ENCODE measurements at regions not wholly inside any gene's neighbourhood (a gene's known extent, or its start where the extent isn't known, plus 50 kb on each side); places are given as distances from the start of the nearest gene placed in this dataset.

GRCh38 chr2:81250270-81250669, 945.7 kb upstream of the LRRTM1 start:
- H3K36me3 ChIP-seq, result no peaks in the 10 kb centered on the region
- no peaks in the 10 kb centered on the region for H3K4me1 ChIP-seq
- H3K4me3 ChIP-seq, result no peak overlapping the region
- DNase-seq, result no peak
- no peak overlapping the region for H3K27ac ChIP-seq
- no peaks in the 10 kb centered on the region for H3K9me3 ChIP-seq (replicated peaks)
- H3K27me3 ChIP-seq, result no peaks in the 10 kb centered on the region

GRCh38 chr2:81249152-81249551, 944.6 kb upstream of the LRRTM1 start:
- H3K4me3 ChIP-seq, result no peak overlapping the region
- no peaks in the 10 kb centered on the region for H3K9me3 ChIP-seq (replicated peaks)
- DNase-seq, result no peak
- no peaks in the 10 kb centered on the region for H3K36me3 ChIP-seq
- H3K27me3 ChIP-seq, result no peaks in the 10 kb centered on the region
- H3K4me1 ChIP-seq, result no peaks in the 10 kb centered on the region
- H3K27ac ChIP-seq, result no peak overlapping the region

DNA sequence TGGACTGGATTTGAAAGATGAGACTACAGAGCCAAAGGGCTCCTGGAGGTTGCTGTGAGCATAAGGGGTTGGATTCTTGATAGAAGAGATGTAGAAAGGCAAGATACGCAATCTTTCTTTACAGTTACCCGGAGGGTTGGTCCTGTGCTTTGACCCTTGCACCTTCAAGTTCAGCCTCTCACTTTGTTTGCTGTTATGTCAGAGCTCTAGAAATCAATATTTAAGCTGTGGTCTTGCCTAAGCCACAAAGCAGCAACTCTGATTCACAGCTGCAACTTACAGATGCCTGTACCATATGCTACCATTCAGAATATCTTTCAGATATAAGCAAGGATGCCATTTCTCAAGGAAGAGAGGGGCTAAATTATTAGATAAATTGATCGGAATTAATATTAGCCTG, 943.1 kb upstream of the LRRTM1 start:
- Histone ChIP-seq H3K9me3 (replicated peaks) (no peaks in the 10 kb centered on the region), H3K4me1 (no peaks in the 10 kb centered on the region), H3K36me3 (no peaks in the 10 kb centered on the region), H3K27ac (no peak overlapping the region), H3K4me3 (no peak overlapping the region), H3K27me3 (no peaks in the 10 kb centered on the region)
- DNase-seq, result no peak

DNA sequence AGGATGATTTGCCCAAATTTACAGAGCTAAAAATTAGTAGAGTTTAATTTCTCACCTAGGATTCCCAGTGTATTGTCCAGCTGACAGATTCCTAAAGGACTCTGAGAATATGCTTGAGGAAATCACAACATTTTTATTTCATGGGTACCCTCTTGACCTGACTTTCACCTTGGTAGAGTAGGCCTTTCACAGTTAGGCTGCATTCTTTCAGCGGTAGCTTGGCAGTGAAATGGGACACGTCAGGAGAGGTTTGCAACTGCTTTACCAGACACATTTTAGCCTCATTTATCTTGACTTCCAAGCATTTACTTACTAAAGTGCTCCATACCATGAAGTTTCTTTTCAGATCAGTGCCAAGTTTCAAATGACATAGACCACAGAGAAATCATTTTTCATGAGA, 937.9 kb upstream of the LRRTM1 start:
- DNase-seq, result no peak
- Histone ChIP-seq H3K27ac (no peak overlapping the region), H3K4me3 (no peak overlapping the region), H3K9me3 (replicated peaks) (no peaks in the 10 kb centered on the region), H3K27me3 (no peaks in the 10 kb centered on the region), H3K4me1 (no peaks in the 10 kb centered on the region), H3K36me3 (no peaks in the 10 kb centered on the region)

DNA sequence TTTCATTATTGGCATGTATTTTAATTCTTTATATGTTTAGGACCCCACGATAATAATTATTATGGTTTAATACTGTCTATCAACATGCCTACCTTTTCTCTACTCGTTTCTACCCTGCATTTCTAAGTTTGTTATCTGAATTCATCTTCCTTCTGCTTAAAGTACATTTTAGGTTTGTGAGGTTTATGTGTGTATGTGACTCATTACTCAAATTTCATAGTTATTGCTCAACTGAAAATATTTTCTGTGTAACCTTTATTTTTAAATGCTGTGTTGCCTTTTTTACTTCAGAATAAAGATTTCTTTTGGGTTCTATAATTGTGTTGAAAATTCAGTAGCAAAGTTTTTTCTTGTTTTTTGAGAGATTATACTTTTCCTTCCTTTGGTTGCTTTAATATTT, 933.9 kb upstream of the LRRTM1 start:
- Histone ChIP-seq H3K4me3 (no peak overlapping the region), H3K36me3 (no peaks in the 10 kb centered on the region), H3K27me3 (no peaks in the 10 kb centered on the region), H3K4me1 (no peaks in the 10 kb centered on the region), H3K27ac (no peak overlapping the region), H3K9me3 (replicated peaks) (no peaks in the 10 kb centered on the region)
- DNase-seq, result no peak

DNA sequence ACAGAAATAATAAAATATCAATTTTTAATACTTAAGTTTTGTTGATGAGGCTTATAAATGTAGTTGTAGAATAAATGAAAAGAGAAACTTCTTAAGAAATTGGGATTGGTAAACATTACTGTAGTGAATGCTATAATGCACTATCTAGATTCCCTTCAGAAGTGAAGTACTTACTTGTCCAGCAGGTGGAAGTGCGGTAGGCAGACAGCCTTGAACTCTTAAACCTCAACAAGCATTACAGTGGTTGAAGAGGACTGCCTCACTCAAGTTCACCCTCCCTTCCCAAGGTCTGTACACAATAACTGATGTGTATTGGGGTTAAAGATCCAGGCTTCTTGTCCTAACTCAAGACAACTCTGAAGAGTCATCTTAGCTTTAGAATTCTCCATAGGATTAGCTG, 931.0 kb upstream of the LRRTM1 start:
- Histone ChIP-seq H3K27me3 (no peaks in the 10 kb centered on the region), H3K4me3 (no peak overlapping the region), H3K36me3 (no peaks in the 10 kb centered on the region), H3K4me1 (no peaks in the 10 kb centered on the region), H3K9me3 (replicated peaks) (no peaks in the 10 kb centered on the region), H3K27ac (no peak overlapping the region)
- no peak for DNase-seq

GRCh38 chr2:81234711-81235110, 930.2 kb upstream of the LRRTM1 start:
- Histone ChIP-seq H3K9me3 (replicated peaks) (no peaks in the 10 kb centered on the region), H3K4me1 (no peaks in the 10 kb centered on the region), H3K4me3 (no peak overlapping the region), H3K27ac (no peak overlapping the region), H3K36me3 (no peaks in the 10 kb centered on the region), H3K27me3 (no peaks in the 10 kb centered on the region)
- DNase-seq, result no peak

GRCh38 chr2:81225756-81226155, 921.2 kb upstream of the LRRTM1 start:
- Histone ChIP-seq H3K27ac (no peak overlapping the region), H3K4me1 (no peaks in the 10 kb centered on the region), H3K4me3 (no peak overlapping the region), H3K9me3 (replicated peaks) (no peaks in the 10 kb centered on the region), H3K27me3 (no peaks in the 10 kb centered on the region), H3K36me3 (no peaks in the 10 kb centered on the region)
- no peak for DNase-seq

DNA sequence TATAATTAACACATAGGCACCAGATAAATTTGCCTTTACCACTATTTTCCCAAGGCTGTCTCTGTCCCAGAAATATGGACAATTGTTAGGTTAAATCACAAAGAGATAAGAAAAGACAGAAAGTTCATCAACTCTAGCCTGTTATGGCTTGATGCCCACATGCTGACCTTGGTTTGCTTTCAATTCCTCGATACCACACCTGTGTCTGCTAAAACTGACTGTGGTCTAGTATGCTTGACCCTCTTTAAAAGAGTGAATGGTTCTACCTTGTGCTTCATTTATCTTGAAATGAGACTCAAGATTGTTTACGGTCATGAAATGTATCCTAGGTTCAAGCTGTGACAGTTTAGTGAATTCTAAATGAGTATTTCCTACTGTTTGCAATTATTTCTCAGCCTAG, 909.0 kb upstream of the LRRTM1 start:
- no peak for DNase-seq
- no peak overlapping the region for H3K4me3 ChIP-seq
- H3K9me3 ChIP-seq (replicated peaks), result no peaks in the 10 kb centered on the region
- no peak overlapping the region for H3K27ac ChIP-seq
- H3K4me1 ChIP-seq, result no peaks in the 10 kb centered on the region
- no peaks in the 10 kb centered on the region for H3K27me3 ChIP-seq
- no peaks in the 10 kb centered on the region for H3K36me3 ChIP-seq

GRCh38 chr2:81206216-81206615, 901.7 kb upstream of the LRRTM1 start:
- H3K27me3 ChIP-seq, result no peaks in the 10 kb centered on the region; the same call in 1 of the 2 replicates
- no peaks in the 10 kb centered on the region for H3K4me1 ChIP-seq
- no peak overlapping the region for H3K27ac ChIP-seq
- no peaks in the 10 kb centered on the region for H3K9me3 ChIP-seq (replicated peaks)
- no peak for DNase-seq
- no peaks in the 10 kb centered on the region for H3K36me3 ChIP-seq
- no peak overlapping the region for H3K4me3 ChIP-seq

GRCh38 chr2:81196933-81197628, 892.5 kb upstream of the LRRTM1 start:
- no peak overlapping the region for H3K27ac ChIP-seq
- no peaks in the 10 kb centered on the region for H3K4me1 ChIP-seq
- DNase-seq, result no peak
- H3K4me3 ChIP-seq, result no peak overlapping the region
- H3K36me3 ChIP-seq, result no peaks in the 10 kb centered on the region
- H3K27me3 ChIP-seq, result peaks cover 13% of the 10 kb centered on the region
- H3K9me3 ChIP-seq (replicated peaks), result no peaks in the 10 kb centered on the region

GRCh38 chr2:81196383-81196851, 891.9 kb upstream of the LRRTM1 start:
- Histone ChIP-seq H3K36me3 (no peaks in the 10 kb centered on the region), H3K27me3 (peaks cover 13% of the 10 kb centered on the region), H3K9me3 (replicated peaks) (no peaks in the 10 kb centered on the region), H3K27ac (no peak overlapping the region), H3K4me3 (no peak overlapping the region), H3K4me1 (no peaks in the 10 kb centered on the region)
- no peak for DNase-seq

GRCh38 chr2:81195774-81196382, 891.3 kb upstream of the LRRTM1 start:
- Histone ChIP-seq H3K27ac (no peak overlapping the region), H3K36me3 (no peaks in the 10 kb centered on the region), H3K4me3 (no peak overlapping the region), H3K27me3 (peaks cover 13% of the 10 kb centered on the region), H3K9me3 (replicated peaks) (no peaks in the 10 kb centered on the region), H3K4me1 (no peaks in the 10 kb centered on the region)
- no peak for DNase-seq

DNA sequence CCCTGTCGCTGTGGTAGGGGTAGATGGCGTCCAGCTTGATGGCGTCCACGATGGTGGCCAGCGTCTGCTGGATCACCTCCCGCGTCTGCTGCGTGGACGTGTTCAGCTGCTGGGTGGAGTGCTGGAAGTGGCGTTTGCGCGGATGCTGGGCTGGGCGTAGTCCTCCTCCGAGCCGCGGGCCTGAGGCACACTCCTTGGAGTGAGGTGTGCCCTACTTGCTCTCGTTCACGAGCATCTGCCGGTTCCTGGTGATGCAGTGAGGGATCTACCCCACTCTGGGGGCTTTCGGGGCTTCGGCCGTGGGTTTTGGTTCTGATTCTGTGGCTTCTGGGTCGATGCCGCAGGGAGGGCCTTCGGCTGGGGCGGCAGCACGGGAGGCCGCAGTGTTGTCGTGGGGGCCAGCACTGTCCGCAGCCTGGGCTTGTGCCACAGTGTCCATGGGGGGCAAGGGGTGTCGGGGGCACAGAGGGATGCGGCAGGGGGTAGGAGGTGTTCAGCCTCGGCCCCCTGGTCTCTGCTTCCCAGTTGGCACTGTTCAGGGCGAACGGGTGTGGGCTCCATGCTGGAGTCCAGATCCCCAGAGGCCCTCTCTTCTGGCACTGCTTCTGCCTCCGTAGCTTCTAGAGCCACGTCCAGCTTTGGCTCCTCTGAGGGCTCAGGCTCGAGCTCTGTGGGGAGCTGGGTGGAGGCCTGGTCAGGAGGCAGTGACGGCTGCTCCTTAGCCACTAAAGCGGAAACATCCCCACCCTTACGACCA, 890.6 kb upstream of the LRRTM1 start:
- H3K9me3 ChIP-seq (replicated peaks), result no peaks in the 10 kb centered on the region

GRCh38 chr2:81194581-81194980, 890.0 kb upstream of the LRRTM1 start:
- Histone ChIP-seq H3K36me3 (no peaks in the 10 kb centered on the region), H3K4me1 (no peaks in the 10 kb centered on the region), H3K27me3 (peaks cover 13% of the 10 kb centered on the region), H3K9me3 (replicated peaks) (no peaks in the 10 kb centered on the region), H3K27ac (no peak overlapping the region), H3K4me3 (no peak overlapping the region)
- no peak for DNase-seq

More for the DNA sequence above, 890.6 kb upstream of the LRRTM1 start:
- Histone ChIP-seq H3K27ac (no peak overlapping the region), H3K4me3 (no peak overlapping the region), H3K4me1 (no peaks in the 10 kb centered on the region), H3K27me3 (peaks cover 13% of the 10 kb centered on the region), H3K36me3 (no peaks in the 10 kb centered on the region)
- no peak for DNase-seq
